Left lung (tissue), 4 donors: ENCODE measurements at regions not wholly inside any gene's neighbourhood (a gene's known extent, or its start where the extent isn't known, plus 50 kb on each side); places are given as distances from the start of the nearest gene placed in this dataset.

Experiments used
- ATAC-seq: fragments of 200-7000 bp; cut with Tn5 transposase; one replicate; pipeline ENCODE4 v1.9.1; 2020; ENCODE audit warnings: moderate library complexity
- DNase-seq, 4 donors: peaks; one replicate each; pipeline ENCODE4 v3.0.0-alpha.2; 2013 to 2020
- H3K27ac ChIP-seq, 2 donors: fragments of 200-600 bp; sonication (generic) in 1 of 2; one replicate each; pipeline versions ENCODE4 v1.5.0 to v1.8.0; 2020 to 2021
- H3K27me3 ChIP-seq, 2 donors: fragments of 200-600 bp; sonication (generic) in 1 of 2; one replicate each; pipeline versions ENCODE4 v1.5.0 to v1.8.0; 2020 to 2021
- H3K36me3 ChIP-seq, 2 donors: fragments of 200-600 bp; sonication (generic) in 1 of 2; one replicate each; pipeline versions ENCODE4 v1.5.0 to v1.8.0; 2020 to 2021
- H3K4me1 ChIP-seq, 2 donors: fragments of 200-600 bp; one replicate each; pipeline ENCODE4 v1.8.0; 2021
- H3K4me3 ChIP-seq, 2 donors: fragments of 200-600 bp; sonication (generic) in 1 of 2; one replicate each; pipeline versions ENCODE4 v1.5.0 to v1.8.0; 2020 to 2021; ENCODE audit warnings: mild to moderate bottlenecking in 1 of 2
- H3K9me3 ChIP-seq, 2 donors: fragments of 200-600 bp; sonication (generic) in 1 of 2; one replicate each; pipeline versions ENCODE4 v1.5.0 to v1.8.0; 2020 to 2021
- intact Hi-C, 2 donors: fragments of 100-400 bp; cut with DNase I; formaldehyde crosslinking; loops; one replicate each; pipeline versions ENCODE4 v1.11.2 to v1.14.2; 2022
- TF ChIP-seq, protein P1 (sequence below), 2 donors: fragments of 200-600 bp; sonication (generic) in 1 of 2; IDR thresholded peaks; one replicate each; pipeline versions ENCODE4 v1.5.0 to v1.8.0; 2021; ENCODE audit warnings: antibody characterized with exemption in 2 of 2
- donor health status: DM: no; HTN: yes; CAD: no.
- donor health status: DM: no; HTN: no; CAD: no.

DNA sequence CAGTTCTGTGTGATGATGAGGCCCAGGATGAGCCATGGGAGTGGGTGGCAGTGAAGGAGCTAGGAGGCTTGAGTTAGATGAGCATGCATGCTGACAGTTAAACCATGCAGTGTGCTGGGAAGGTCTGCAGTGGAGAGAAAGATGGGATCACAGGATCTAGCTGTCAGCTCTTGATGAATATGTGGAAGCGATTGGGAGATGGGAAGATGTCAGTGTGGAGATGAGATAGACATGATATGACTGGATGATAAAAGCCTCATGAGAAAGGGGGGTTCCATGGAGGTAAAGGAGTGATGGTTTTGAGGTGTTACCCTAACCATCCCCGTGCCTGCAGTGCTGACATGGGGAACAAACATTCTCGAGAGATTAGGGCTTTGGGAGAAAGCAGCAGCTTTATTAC is 165.0 kb upstream of the CTBP2 start:
- DNase-seq (no peak), ATAC-seq (no peak)
- intact Hi-C loops = no loop called here
- no peak overlapping the region for H3K27ac ChIP-seq
- no peaks in the 10 kb centered on the region for H3K27me3 ChIP-seq
- H3K36me3 ChIP-seq = no peaks in the 10 kb centered on the region
- no peaks in the 10 kb centered on the region for H3K4me1 ChIP-seq
- TF ChIP-seq, protein P1, sequence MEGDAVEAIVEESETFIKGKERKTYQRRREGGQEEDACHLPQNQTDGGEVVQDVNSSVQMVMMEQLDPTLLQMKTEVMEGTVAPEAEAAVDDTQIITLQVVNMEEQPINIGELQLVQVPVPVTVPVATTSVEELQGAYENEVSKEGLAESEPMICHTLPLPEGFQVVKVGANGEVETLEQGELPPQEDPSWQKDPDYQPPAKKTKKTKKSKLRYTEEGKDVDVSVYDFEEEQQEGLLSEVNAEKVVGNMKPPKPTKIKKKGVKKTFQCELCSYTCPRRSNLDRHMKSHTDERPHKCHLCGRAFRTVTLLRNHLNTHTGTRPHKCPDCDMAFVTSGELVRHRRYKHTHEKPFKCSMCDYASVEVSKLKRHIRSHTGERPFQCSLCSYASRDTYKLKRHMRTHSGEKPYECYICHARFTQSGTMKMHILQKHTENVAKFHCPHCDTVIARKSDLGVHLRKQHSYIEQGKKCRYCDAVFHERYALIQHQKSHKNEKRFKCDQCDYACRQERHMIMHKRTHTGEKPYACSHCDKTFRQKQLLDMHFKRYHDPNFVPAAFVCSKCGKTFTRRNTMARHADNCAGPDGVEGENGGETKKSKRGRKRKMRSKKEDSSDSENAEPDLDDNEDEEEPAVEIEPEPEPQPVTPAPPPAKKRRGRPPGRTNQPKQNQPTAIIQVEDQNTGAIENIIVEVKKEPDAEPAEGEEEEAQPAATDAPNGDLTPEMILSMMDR (IDR thresholded peaks at IDR 0.05) = no peak
- no peak overlapping the region for H3K4me3 ChIP-seq
- H3K9me3 ChIP-seq = peaks cover 0 to 28% of the 10 kb centered on the region in 2 donors

DNA sequence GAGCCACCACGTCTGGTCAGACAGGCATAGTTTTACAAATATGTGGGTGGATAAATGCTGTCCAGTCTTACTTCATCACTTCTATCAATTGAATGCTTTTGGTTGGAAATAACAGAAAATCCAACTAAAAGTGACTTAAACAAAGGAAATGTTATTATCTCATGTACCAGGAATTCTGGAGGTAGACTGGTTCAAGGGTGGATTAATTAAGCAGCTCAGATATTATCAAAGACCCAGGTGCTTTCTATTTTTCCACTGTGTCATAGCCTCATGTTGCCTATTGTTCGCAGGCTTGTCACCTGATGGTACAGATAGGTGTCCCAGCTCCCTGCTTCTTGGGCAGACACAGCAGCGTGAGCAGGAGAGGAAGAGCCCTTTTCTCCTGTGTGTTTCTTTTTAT is 156.1 kb upstream of the CTBP2 start:
- H3K36me3 ChIP-seq = no peaks in the 10 kb centered on the region
- intact Hi-C loops = no loop called here
- no peaks in the 10 kb centered on the region for H3K4me1 ChIP-seq
- H3K9me3 ChIP-seq = no peaks in the 10 kb centered on the region
- ATAC-seq = no peak
- DNase-seq = no peak
- H3K27me3 ChIP-seq = no peaks in the 10 kb centered on the region
- H3K4me3 ChIP-seq = no peak overlapping the region
- no peak overlapping the region for H3K27ac ChIP-seq
- TF ChIP-seq, protein P1 (IDR thresholded peaks at IDR 0.05) = no peak

DNA sequence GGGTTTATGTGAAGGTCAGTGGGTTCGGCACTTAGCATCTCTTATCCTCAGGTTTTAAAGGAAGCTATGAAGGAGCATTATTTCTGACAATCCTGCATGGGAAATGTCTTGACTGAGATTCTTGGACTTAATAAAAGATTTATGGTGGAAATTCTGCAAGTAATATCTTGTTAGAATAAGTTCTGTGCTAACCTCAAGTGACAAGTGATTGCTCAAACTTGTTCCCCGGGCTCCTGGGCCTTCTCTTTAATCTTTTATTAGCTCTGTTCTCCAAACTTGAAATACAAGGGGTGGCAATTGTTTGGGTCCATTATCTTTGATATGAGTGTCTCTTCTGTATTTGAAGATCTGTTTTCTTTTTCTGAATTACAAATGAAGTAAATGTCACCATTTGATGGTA is 140.6 kb upstream of the CTBP2 start:
- ATAC-seq = no peak
- intact Hi-C loops = no loop called here
- no peaks in the 10 kb centered on the region for H3K9me3 ChIP-seq

DNA sequence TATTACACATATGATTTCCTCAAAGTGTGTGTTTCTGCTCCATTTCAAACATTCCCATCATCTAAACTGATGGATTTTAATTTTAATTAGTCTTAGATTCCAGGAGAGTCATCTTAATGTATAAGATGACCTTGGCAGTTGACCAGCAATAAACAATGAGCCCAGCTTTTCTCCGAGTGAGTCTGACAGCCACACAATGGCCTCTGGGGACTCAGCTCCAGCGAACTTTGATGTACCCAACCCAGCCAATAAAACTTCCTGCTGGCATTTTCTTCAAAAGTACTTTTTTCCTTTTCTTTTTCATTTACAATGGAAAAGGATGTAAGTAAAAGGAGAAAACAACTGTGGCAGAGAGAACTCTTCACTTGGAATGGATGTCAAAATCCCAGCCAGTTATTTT is 139.1 kb upstream of the CTBP2 start:
- no peak overlapping the region for H3K27ac ChIP-seq
- no peaks in the 10 kb centered on the region for H3K4me1 ChIP-seq
- no peaks in the 10 kb centered on the region for H3K36me3 ChIP-seq
- no peak overlapping the region for H3K4me3 ChIP-seq
- DNase-seq (no peak), ATAC-seq (no peak)
- H3K27me3 ChIP-seq = no peaks in the 10 kb centered on the region
- H3K9me3 ChIP-seq = no peaks in the 10 kb centered on the region
- intact Hi-C loops = no loop called here
- TF ChIP-seq, protein P1 (IDR thresholded peaks at IDR 0.05) = no peak

More for the DNA sequence above, 140.6 kb upstream of the CTBP2 start:
- DNase-seq = no peak
- no peak overlapping the region for H3K4me3 ChIP-seq
- H3K27me3 ChIP-seq = no peaks in the 10 kb centered on the region
- H3K36me3 ChIP-seq = no peaks in the 10 kb centered on the region
- no peaks in the 10 kb centered on the region for H3K4me1 ChIP-seq
- H3K27ac ChIP-seq = no peak overlapping the region
- TF ChIP-seq, protein P1 (IDR thresholded peaks at IDR 0.05) = no peak

DNA sequence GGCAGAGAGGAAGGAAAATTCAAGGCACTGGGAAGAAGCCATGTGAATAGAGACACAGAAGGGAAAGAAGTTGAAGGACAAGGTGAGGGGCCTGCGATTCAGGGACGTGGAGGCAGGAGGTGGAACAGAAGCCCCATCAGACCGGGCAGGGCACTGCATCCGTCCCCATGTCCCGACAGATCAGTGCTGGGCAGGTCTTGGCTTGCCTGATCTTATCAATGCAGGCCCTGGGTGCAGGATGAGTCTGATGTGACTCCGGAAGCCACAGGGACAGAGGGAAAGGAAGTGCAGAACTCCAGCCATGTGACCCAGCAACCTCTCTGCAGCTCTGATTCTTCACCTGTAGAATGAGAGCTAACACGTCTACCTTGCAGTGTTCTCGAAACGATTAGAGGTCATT is 136.2 kb upstream of the CTBP2 start:
- Histone ChIP-seq H3K9me3 (no peaks in the 10 kb centered on the region), H3K4me1 (no peaks in the 10 kb centered on the region), H3K36me3 (no peaks in the 10 kb centered on the region), H3K27me3 (no peaks in the 10 kb centered on the region), H3K27ac (no peak overlapping the region), H3K4me3 (no peak overlapping the region)
- no peak for ATAC-seq
- TF ChIP-seq, protein P1 (IDR thresholded peaks at IDR 0.05) = no peak
- intact Hi-C loops = no loop called here
- DNase-seq = no peak
